ENCODE measurements at regions not wholly inside any gene's neighbourhood (a gene's known extent, or its start where the extent isn't known, plus 50 kb on each side); places are given as distances from the start of the nearest gene placed in this dataset.

- no peak for TF ChIP-seq CTCF (conservative IDR thresholded peaks at IDR 0.05)
- no peak overlapping the region for H3K18ac ChIP-seq (ENCODE audit: insufficient read length, low read depth, low read length)
- no peaks in the 10 kb centered on the region for H3K9me3 ChIP-seq (ENCODE audit: control insufficient read depth, low read depth, low read length)
- H3K79me1 ChIP-seq (ENCODE audit: insufficient read depth, low read depth, low read length, poor library complexity, severe bottlenecking) = no peaks in the 10 kb centered on the region
- no peaks in the 10 kb centered on the region for H4K20me1 ChIP-seq (ENCODE audit: control insufficient read depth, insufficient read depth, insufficient read length)
- no peak overlapping the region for H2BK15ac ChIP-seq (ENCODE audit: low read depth, low read length)
- H4K5ac ChIP-seq (ENCODE audit: insufficient read length, low read depth, low read length) = no peak overlapping the region
- H3K4ac ChIP-seq (ENCODE audit: low read depth, low read length) = no peak overlapping the region
- no peak overlapping the region for H2BK5ac ChIP-seq (ENCODE audit: insufficient read length, low read length)
- no peaks in the 10 kb centered on the region for H3K79me2 ChIP-seq (ENCODE audit: insufficient read depth, low read length)
- Mint-ChIP-seq H3K36me3 (ENCODE audit: insufficient read depth in 1 of 3, low read depth in 3 of 3) (peaks cover 0 to 7% (median 2%) of the 10 kb centered on the region in 3 experiments; a peak in 4 of 7 replicates), H3K4me1 (peaks cover 21 to 24% of the 10 kb centered on the region in 2 experiments), H3K27ac (peak overlapping the region; percentile 1 to 33 (median 28); a peak in 3 of 7 replicates), H3K4me3 (no peak overlapping the region), H3K9me3 (no peaks in the 10 kb centered on the region), H3K27me3 (ENCODE audit: low read depth) (no peaks in the 10 kb centered on the region)
- H2AK5ac ChIP-seq (ENCODE audit: insufficient read length, low read length) = no peak overlapping the region
- no peak overlapping the region for H4K8ac ChIP-seq (replicated peaks; ENCODE audit: insufficient read length, low read depth, low read length)
- H3K9ac ChIP-seq (ENCODE audit: extremely low read depth, insufficient read length, low read length) = no peak overlapping the region
- no peak overlapping the region for H3K4me2 ChIP-seq (ENCODE audit: insufficient read depth, insufficient read length, low read length)
- no peaks in the 10 kb centered on the region for H3K23me2 ChIP-seq (ENCODE audit: insufficient read length, low read depth, low read length, poor library complexity, severe bottlenecking)
- no peaks in the 10 kb centered on the region for H3K27me3 ChIP-seq (ENCODE audit: insufficient read depth, low read length)
- no peak overlapping the region for H2BK120ac ChIP-seq (ENCODE audit: low read depth, low read length, poor library complexity, severe bottlenecking)
- H3K23ac ChIP-seq (ENCODE audit: insufficient read length, low read depth, low read length) = no peak overlapping the region
- H3K27ac ChIP-seq (ENCODE audit: insufficient read length, low read depth, low read length) = no peak overlapping the region
- H3K4me1 ChIP-seq (ENCODE audit: insufficient read depth, low read length) = peaks cover 6% of the 10 kb centered on the region; the same call in 1 of the 2 replicates
- H3T11ph ChIP-seq (ENCODE audit: low read length) = no peak overlapping the region
- no peak overlapping the region for H3K56ac ChIP-seq (ENCODE audit: insufficient read length, low read depth, low read length)
- H2AFZ ChIP-seq (ENCODE audit: low read length) = no peak overlapping the region
- WGBS (ENCODE audit: extremely low coverage, insufficient read length, low lambda C conversion rate) = no CpG with 5 or more reads among the region's 4 CpGs
- DNase-seq = no peak
- no peak overlapping the region for H4K91ac ChIP-seq (ENCODE audit: insufficient read length, low read depth, low read length)
- H2BK20ac ChIP-seq (ENCODE audit: low read depth, low read length, poor library complexity, severe bottlenecking) = no peak overlapping the region
- H2BK12ac ChIP-seq (ENCODE audit: insufficient read length, low read depth, low read length) = no peak overlapping the region
- no peak overlapping the region for H3K14ac ChIP-seq (ENCODE audit: insufficient read depth, low read length)
These were observed 414.4 kb downstream of the SMARCA1 start for GRCh38 chrX:129108936-129109335.

All from H9 (cell line).